Eye (tissue), 1 donor: ENCODE measurements at regions not wholly inside any gene's neighbourhood (a gene's known extent, or its start where the extent isn't known, plus 50 kb on each side); places are given as distances from the start of the nearest gene placed in this dataset.

Experiments
- DNase-seq: peaks from one replicate; pipeline ENCODE4 v3.0.0-alpha.2; 2015

- no peak for DNase-seq
Measured at GRCh38 chr17:15038656-15039055, 226.5 kb downstream of the PMP22 start.

GRCh38 chr17:15036238-15036637 lies 228.9 kb downstream of the PMP22 start:
- no peak for DNase-seq

GRCh38 chr17:15031975-15032374 lies 233.2 kb downstream of the PMP22 start:
- DNase-seq: no peak

- no peak for DNase-seq
Measured at GRCh38 chr17:15029469-15029868, 235.7 kb downstream of the PMP22 start.

- DNase-seq: no peak
Measured at GRCh38 chr17:15027853-15028252, 237.3 kb downstream of the PMP22 start.

GRCh38 chr17:15026088-15026487 lies 239.0 kb downstream of the PMP22 start:
- no peak for DNase-seq

GRCh38 chr17:15023589-15024336 lies 241.4 kb downstream of the PMP22 start:
- DNase-seq: no peak

- no peak for DNase-seq
Measured at GRCh38 chr17:15019158-15019557, 246.0 kb downstream of the PMP22 start.

- DNase-seq: no peak
Measured at GRCh38 chr17:15012351-15012980, 252.7 kb downstream of the PMP22 start.

GRCh38 chr17:15009087-15009486 lies 256.0 kb downstream of the PMP22 start:
- no peak for DNase-seq

GRCh38 chr17:15007147-15007553 lies 258.0 kb downstream of the PMP22 start:
- peak; percentile 26 for DNase-seq

- DNase-seq: no peak
Measured at GRCh38 chr17:15006421-15007128, 258.6 kb downstream of the PMP22 start.

- no peak for DNase-seq
Measured at GRCh38 chr17:15000661-15001060, 264.5 kb downstream of the PMP22 start.

GRCh38 chr17:14997290-14997689 lies 267.8 kb downstream of the PMP22 start:
- peak; percentile 42 for DNase-seq

GRCh38 chr17:14986127-14986526 lies 279.0 kb downstream of the PMP22 start:
- DNase-seq: no peak

- DNase-seq: no peak
Measured at GRCh38 chr17:14972844-14973243, 292.3 kb downstream of the PMP22 start.

- no peak for DNase-seq
Measured at GRCh38 chr17:14971054-14971453, 294.1 kb downstream of the PMP22 start.

GRCh38 chr17:14959106-14959648 lies 305.9 kb downstream of the PMP22 start:
- DNase-seq: no peak

GRCh38 chr17:14953405-14953804 lies 311.7 kb downstream of the PMP22 start:
- no peak for DNase-seq

- DNase-seq: no peak
Measured at GRCh38 chr17:14950686-14951085, 314.4 kb downstream of the PMP22 start.

GRCh38 chr17:14950216-14950615 lies 314.9 kb downstream of the PMP22 start:
- DNase-seq: no peak

GRCh38 chr17:14947671-14948070 lies 317.5 kb downstream of the PMP22 start:
- DNase-seq: no peak

- DNase-seq: no peak
Measured at GRCh38 chr17:14946481-14946880, 318.6 kb downstream of the PMP22 start.
